K562 (cell line): ENCODE measurements at regions not wholly inside any gene's neighbourhood (a gene's known extent, or its start where the extent isn't known, plus 50 kb on each side); places are given as distances from the start of the nearest gene placed in this dataset.

ENCODE experiments used
- ATAC-seq: fragments of 200-7000 bp; cut with Tn5 transposase; 3 replicates; pipeline ENCODE4 v1.9.1; 2020; ENCODE audit warnings: moderate library complexity
- BruUV-seq: library from RNA; stranded (reverse); fragments of 400-500 nt; replicated peaks from 2 replicates; lab custom pipeline; 2021; lab: Mats Ljungman, UMichigan
- CTCF ChIA-PET: fragments of 300-600 bp; formaldehyde crosslinking; extraction: SDS; loops from one replicate; lab custom pipeline; 2021; ENCODE audit warnings: low intra/inter-chr PET ratio; lab: Yijun Ruan, JAX
- POLR2A ChIA-PET: fragments of 300-600, 350-650 bp; sonication (Branson Sonifier 250); formaldehyde crosslinking; extraction: SDS; loops from one replicate; lab custom pipeline; 2021; ENCODE audit warnings: antibody characterized with exemption, inconsistent platforms; lab: Yijun Ruan, JAX
- DNase-seq, 4 experiments: peaks; one replicate each; pipeline versions ENCODE4 v3.0.0 to v3.0.0-alpha.2; 2011 to 2018; ENCODE audit warnings: low spot score in 3 of 4, mixed read lengths in 3 of 4; ENCODE audit errors: extremely low read depth in 1 of 4
- FAIRE-seq: peaks from 2 replicates; lab custom pipeline; 2011; peaks lifted over from hg19 to GRCh38; lab: Jason Lieb, UNC
- H2AFZ ChIP-seq: 2 replicates; pipeline ENCODE4 v1.6.0; 2011; ENCODE audit warnings: low read depth, low read length, control low read depth, inconsistent platforms
- H3K27ac ChIP-seq: fragments of 200-600 bp; 3 replicates; pipeline ENCODE4 v1.8.0; 2011; ENCODE audit warnings: low read depth, mild to moderate bottlenecking, control low read depth, inconsistent platforms, low read length, moderate library complexity, mixed read lengths; ENCODE audit errors: extremely low read depth
- H3K27me3 ChIP-seq, 2 experiments: fragments of 300-600 bp in 1 of 2; 2 replicates in 1 of 2; 3 replicates in 1 of 2; pipeline versions ENCODE4 v1.6.0 to v1.8.0; 2011; ENCODE audit warnings: inconsistent platforms in 2 of 2, low read length in 2 of 2, mild to moderate bottlenecking in 1 of 2, mixed read lengths in 1 of 2, moderate library complexity in 1 of 2; ENCODE audit not compliant: control insufficient read depth in 2 of 2, insufficient read depth in 2 of 2
- H3K36me3 ChIP-seq: fragments of 300-600 bp; 3 replicates; pipeline ENCODE4 v1.8.0; 2011; ENCODE audit warnings: mild to moderate bottlenecking, low read length, inconsistent platforms; ENCODE audit not compliant: control insufficient read depth, insufficient read depth
- H3K4me1 ChIP-seq, 2 experiments: fragments of 200-600 bp in 1 of 2; replicated peaks in 1 of 2; 2 replicates in 1 of 2; 3 replicates in 1 of 2; pipeline versions ENCODE4 v1.5.1 to v1.8.0; 2011; ENCODE audit warnings: inconsistent platforms in 2 of 2, low read length in 2 of 2, mild to moderate bottlenecking in 1 of 2, mixed read lengths in 1 of 2, moderate library complexity in 1 of 2; ENCODE audit not compliant: control insufficient read depth in 2 of 2, insufficient read depth in 2 of 2
- H3K4me2 ChIP-seq: 2 replicates; pipeline ENCODE4 v1.6.1; 2011; ENCODE audit warnings: low read length, control low read depth, inconsistent platforms, mixed read lengths; ENCODE audit not compliant: insufficient read depth
- H3K4me3 ChIP-seq: fragments of 200-600 bp; sonication (generic), shearing (Covaris generic); 2 replicates; pipeline ENCODE4 v1.5.1; 2016; ENCODE audit warnings: control low read depth, inconsistent platforms
- H3K79me2 ChIP-seq: fragments of 200-600 bp; 3 replicates; pipeline ENCODE4 v1.8.0; 2011; ENCODE audit warnings: low read length, inconsistent platforms; ENCODE audit not compliant: control insufficient read depth, insufficient read depth
- H3K9ac ChIP-seq, 2 experiments: 2 replicates each; pipeline versions ENCODE4 v1.6.0 to v1.6.1; 2011; ENCODE audit warnings: low read depth in 2 of 2, low read length in 2 of 2, control low read depth in 1 of 2, inconsistent platforms in 1 of 2, mild to moderate bottlenecking in 1 of 2, mixed read lengths in 1 of 2; ENCODE audit not compliant: insufficient read depth in 1 of 2
- H3K9me1 ChIP-seq: one replicate; pipeline ENCODE4 v1.6.0; 2011; ENCODE audit warnings: inconsistent platforms, mild to moderate bottlenecking, low read length, moderate library complexity; ENCODE audit not compliant: control insufficient read depth, insufficient read depth
- H3K9me3 ChIP-seq: replicated peaks from 2 replicates; pipeline ENCODE4 v1.5.1; 2011; ENCODE audit warnings: low read depth, low read length, inconsistent platforms; ENCODE audit not compliant: control insufficient read depth, insufficient read depth
- H4K20me1 ChIP-seq: replicated peaks from 2 replicates; pipeline ENCODE4 v1.6.1; 2011; ENCODE audit warnings: low read length, inconsistent platforms, mixed read lengths; ENCODE audit not compliant: control insufficient read depth, insufficient read depth
- CEBPB ChIP-seq: fragments of 450-650 bp; IDR thresholded peaks from 2 replicates; pipeline ENCODE4 v1.6.1; 2016; ENCODE audit warnings: missing genetic modification characterization, missing compliant biosample characterization
- EGR1 ChIP-seq: fragments of 450-650 bp; conservative IDR thresholded peaks from 2 replicates; pipeline ENCODE4 v1.6.1; 2017; ENCODE audit warnings: mild to moderate bottlenecking
- ESRRA ChIP-seq: fragments of 450-650 bp; IDR thresholded peaks from 2 replicates; pipeline ENCODE4 v1.6.1; 2014; ENCODE audit warnings: low read depth, mild to moderate bottlenecking, moderate library complexity, borderline replicate concordance
- GTF2A2 ChIP-seq: IDR thresholded peaks from 2 replicates; pipeline ENCODE4 v1.6.1; 2016; ENCODE audit warnings: mild to moderate bottlenecking, missing genetic modification characterization, missing compliant biosample characterization
- HMG20A ChIP-seq: fragments of 450-650 bp; formaldehyde crosslinking; conservative IDR thresholded peaks from 2 replicates; pipeline ENCODE4 v1.4.0; 2020; ENCODE audit warnings: mild to moderate bottlenecking, mixed read lengths
- KDM5B ChIP-seq: fragments of 200-600 bp; sonication (generic); IDR thresholded peaks from 2 replicates; pipeline ENCODE4 v1.6.1; 2012; ENCODE audit warnings: low read depth, mild to moderate bottlenecking, moderate library complexity, low read length, control low read depth, inconsistent platforms; ENCODE audit not compliant: insufficient replicate concordance
- MXI1 ChIP-seq: IDR thresholded peaks from 2 replicates; pipeline ENCODE4 v1.6.1; 2011; ENCODE audit warnings: low read depth, mild to moderate bottlenecking, improper control_type of control experiment, low read length
- NR4A1 ChIP-seq, 2 experiments: fragments of 250-450 bp in 1 of 2; fragments of 450-650 bp in 1 of 2; sonication (Bioruptor Pico) in 1 of 2; IDR thresholded peaks; 2 replicates each; pipeline versions ENCODE4 v1.4.0 to v1.6.1; 2016 to 2020; ENCODE audit warnings: mild to moderate bottlenecking in 2 of 2, missing compliant biosample characterization in 1 of 2, missing genetic modification characterization in 1 of 2, moderate library complexity in 1 of 2
- SAP30 ChIP-seq: fragments of 200-600 bp; sonication (generic); IDR thresholded peaks from 2 replicates; pipeline ENCODE4 v1.6.1; 2012; ENCODE audit warnings: borderline replicate concordance, low read depth, mild to moderate bottlenecking, moderate library complexity, low read length, control low read depth, inconsistent platforms; ENCODE audit not compliant: insufficient read depth, poor library complexity, severe bottlenecking
- TFE3 ChIP-seq: fragments of 450-650 bp; formaldehyde crosslinking; IDR thresholded peaks from 2 replicates; pipeline ENCODE4 v1.4.0; 2020; ENCODE audit warnings: mild to moderate bottlenecking, mixed read lengths
- TSHZ1 ChIP-seq: fragments of 250-450 bp; sonication (Bioruptor Pico); IDR thresholded peaks from 2 replicates; pipeline ENCODE4 v1.4.0; 2020; ENCODE audit warnings: mild to moderate bottlenecking, moderate library complexity
- USF1 ChIP-seq: sonication (generic); formaldehyde crosslinking; IDR thresholded peaks from 2 replicates; pipeline ENCODE4 v1.9.0; 2022; ENCODE audit warnings: mild to moderate bottlenecking, missing genetic modification reagents
- ZBTB43 ChIP-seq: sonication (generic); formaldehyde crosslinking; IDR thresholded peaks from 2 replicates; pipeline ENCODE4 v1.8.0; 2023; ENCODE audit warnings: mild to moderate bottlenecking, missing genetic modification reagents
- ZNF655 ChIP-seq: fragments of 250-450 bp; sonication (Bioruptor Pico); IDR thresholded peaks from 2 replicates; pipeline ENCODE4 v1.5.0; 2021
- WGBS: fragments of 100-300 bp; shearing (Covaris generic); methylation state at CpG from one replicate; pipeline ENCODE4 v1.1.6; 2016; ENCODE audit warnings: low coverage, mixed read lengths; ENCODE audit not compliant: insufficient coverage; ENCODE audit errors: missing lambda C conversion rate; 5-methylcytosine and 5-hydroxymethylcytosine counted together
- in situ Hi-C: fragments of 300-500 bp; cut with MboI; formaldehyde crosslinking; loops from 4 replicates; pipeline ENCODE4 v1.15.0; 2018; ENCODE audit warnings: inconsistent platforms, mixed read lengths
- intact Hi-C: fragments of 100-400 bp; cut with micrococcal nuclease; formaldehyde crosslinking; loops from 2 replicates; pipeline ENCODE4 v1.14.2; 2022

- DNase-seq, result no peak
- H3K4me3 ChIP-seq, result no peak overlapping the region
- BruUV-seq, result no TSS peak
- H3K36me3 ChIP-seq, result no peaks in the 10 kb centered on the region
- H3K79me2 ChIP-seq, result no peaks in the 10 kb centered on the region
- no peak for ATAC-seq
- no peak overlapping the region for H3K27ac ChIP-seq
- peaks cover 11% of the 10 kb centered on the region; the same call in 1 of the 2 replicates for H4K20me1 ChIP-seq
- no peak overlapping the region for H3K4me2 ChIP-seq
- in situ Hi-C loops, result no loop called here
- ChIA-PET POLR2A (interaction anchor here (0.6 kb wide), 1 partner anchor 136 kb away, joined by 3 read pairs; no protein-coding TSS in a partner anchor), CTCF (no interaction called here)
- H3K27me3 ChIP-seq, result peaks cover 18 to 83% of the 10 kb centered on the region in 2 experiments; a peak in 4 of 5 replicates
- peaks cover 3% of the 10 kb centered on the region for H3K9me1 ChIP-seq
- WGBS, result 0% methylated on average over 5 of the region's 8 CpGs
- FAIRE-seq, result no peak
- H2AFZ ChIP-seq, result no peak overlapping the region
- intact Hi-C loops, result no loop called here
- H3K9me3 ChIP-seq, result no peaks in the 10 kb centered on the region
- no peaks in the 10 kb centered on the region for H3K4me1 ChIP-seq
- no peak overlapping the region for H3K9ac ChIP-seq
- TF ChIP-seq USF1 (no peak), HMG20A (CRISPR knock-in tag) (no peak), TSHZ1 (CRISPR knock-in tag) (no peak), SAP30 (no peak), NR4A1 (CRISPR knock-in tag; IDR thresholded peaks at IDR 0.05) (no peak), NR4A1 (tag; IDR thresholded peaks at IDR 0.05) (no peak), MXI1 (no peak), ESRRA (no peak), EGR1 (no peak), TFE3 (no peak), GTF2A2 (tag) (no peak), CEBPB (tag) (no peak), KDM5B (no peak), ZBTB43 (CRISPR knock-in tag) (no peak), ZNF655 (CRISPR knock-in tag) (no peak)
These were observed 199.9 kb downstream of the PHETA1 start for GRCh38 chr12:111169032-111169431.
